ACC112 (cell line): ENCODE measurements at regions not wholly inside any gene's neighbourhood (a gene's known extent, or its start where the extent isn't known, plus 50 kb on each side); places are given as distances from the start of the nearest gene placed in this dataset.
"Not testable (repeated sequence)": the region's sequence is repeated elsewhere in the genome, so short reads cannot be mapped to it uniquely, and the experiment has no call there.

ENCODE experiments used
- H2AFZ ChIP-seq: fragments of 200-600 bp; sonication (generic); one replicate; pipeline ENCODE4 v1.6.0; 2017; ENCODE audit warnings: antibody characterized with exemption, low read length; ENCODE audit not compliant: unreplicated experiment
- H3K27ac ChIP-seq: fragments of 200-600 bp; sonication (generic); 2 replicates; pipeline ENCODE4 v1.5.1; 2014; ENCODE audit warnings: low read depth, mild to moderate bottlenecking, antibody characterized with exemption, low read length, moderate library complexity
- H3K27me3 ChIP-seq: fragments of 200-600 bp; sonication (generic); 2 replicates; pipeline ENCODE4 v1.6.1; 2014; ENCODE audit warnings: mild to moderate bottlenecking, antibody characterized with exemption, low read length, moderate library complexity, mixed read lengths; ENCODE audit not compliant: insufficient read depth
- H3K36me3 ChIP-seq: fragments of 200-600 bp; sonication (generic); 2 replicates; pipeline ENCODE4 v1.6.1; 2016; ENCODE audit warnings: mild to moderate bottlenecking, antibody characterized with exemption, low read length, moderate library complexity, mixed read lengths; ENCODE audit not compliant: insufficient read depth
- H3K4me1 ChIP-seq: fragments of 200-600 bp; sonication (generic); one replicate; pipeline ENCODE4 v1.6.1; 2016; ENCODE audit warnings: low read length, mixed read lengths; ENCODE audit not compliant: insufficient read depth, unreplicated experiment, control insufficient read depth
- H3K4me3 ChIP-seq: fragments of 200-600 bp; sonication (generic); 2 replicates; pipeline ENCODE4 v1.5.1; 2014; ENCODE audit warnings: mild to moderate bottlenecking, low read depth, low read length
- H3K79me2 ChIP-seq: fragments of 200-600 bp; sonication (generic); one replicate; pipeline ENCODE4 v1.6.0; 2016; ENCODE audit warnings: low read length; ENCODE audit not compliant: control insufficient read depth, unreplicated experiment, insufficient read depth

- no peak overlapping the region for H2AFZ ChIP-seq
- H3K27me3 ChIP-seq, result no peaks in the 10 kb centered on the region
- H3K27ac ChIP-seq, result no peak overlapping the region
- H3K4me1 ChIP-seq, result no peaks in the 10 kb centered on the region
- H3K36me3 ChIP-seq, result no peaks in the 10 kb centered on the region
- H3K4me3 ChIP-seq, result no peak overlapping the region
- no peaks in the 10 kb centered on the region for H3K79me2 ChIP-seq
Measured at GRCh38 chr9:85344901-85345300, 396.9 kb downstream of the AGTPBP1 start.

- H3K4me1 ChIP-seq, result no peaks in the 10 kb centered on the region
- H3K79me2 ChIP-seq, result no peaks in the 10 kb centered on the region
- H3K36me3 ChIP-seq, result no peaks in the 10 kb centered on the region
- no peak overlapping the region for H3K4me3 ChIP-seq
- H2AFZ ChIP-seq, result no peak overlapping the region
- no peak overlapping the region for H3K27ac ChIP-seq
- H3K27me3 ChIP-seq, result no peaks in the 10 kb centered on the region
Measured at GRCh38 chr9:85339338-85339737, 402.4 kb downstream of the AGTPBP1 start.

- H3K4me1 ChIP-seq, result no peaks in the 10 kb centered on the region
- H3K36me3 ChIP-seq, result no peaks in the 10 kb centered on the region
- H3K27me3 ChIP-seq, result no peaks in the 10 kb centered on the region
- H2AFZ ChIP-seq, result no peak overlapping the region
- no peak overlapping the region for H3K27ac ChIP-seq
- H3K79me2 ChIP-seq, result no peaks in the 10 kb centered on the region
- H3K4me3 ChIP-seq, result no peak overlapping the region
Measured at GRCh38 chr9:85334228-85334627, 407.5 kb downstream of the AGTPBP1 start.

- no peak overlapping the region for H3K4me3 ChIP-seq
- no peak overlapping the region for H2AFZ ChIP-seq
- H3K4me1 ChIP-seq, result no peaks in the 10 kb centered on the region
- H3K79me2 ChIP-seq, result no peaks in the 10 kb centered on the region
- no peaks in the 10 kb centered on the region for H3K36me3 ChIP-seq
- H3K27me3 ChIP-seq, result no peaks in the 10 kb centered on the region
- H3K27ac ChIP-seq, result no peak overlapping the region
Measured at GRCh38 chr9:85332487-85332886, 409.3 kb downstream of the AGTPBP1 start.

- Histone ChIP-seq H3K79me2 (no peaks in the 10 kb centered on the region), H3K4me1 (no peaks in the 10 kb centered on the region), H3K4me3 (no peak overlapping the region), H3K27me3 (no peaks in the 10 kb centered on the region), H2AFZ (no peak overlapping the region), H3K27ac (no peak overlapping the region), H3K36me3 (no peaks in the 10 kb centered on the region)
Measured at GRCh38 chr9:85331626-85332025, 410.1 kb downstream of the AGTPBP1 start.

- H3K27me3 ChIP-seq, result no peaks in the 10 kb centered on the region
- H3K27ac ChIP-seq, result no peak overlapping the region
Measured at GRCh38 chr9:85322592-85322991, 419.2 kb downstream of the AGTPBP1 start.

GRCh38 chr9:85321561-85321960 is 420.2 kb downstream of the AGTPBP1 start:
- Histone ChIP-seq H3K36me3 (no peaks in the 10 kb centered on the region), H3K4me1 (no peaks in the 10 kb centered on the region), H3K79me2 (no peaks in the 10 kb centered on the region), H2AFZ (no peak overlapping the region), H3K27me3 (no peaks in the 10 kb centered on the region), H3K4me3 (no peak overlapping the region), H3K27ac (no peak overlapping the region)

More at GRCh38 chr9:85322592-85322991, 419.2 kb downstream of the AGTPBP1 start:
- no peak overlapping the region for H3K4me3 ChIP-seq
- no peak overlapping the region for H2AFZ ChIP-seq
- H3K79me2 ChIP-seq, result no peaks in the 10 kb centered on the region
- no peaks in the 10 kb centered on the region for H3K4me1 ChIP-seq
- no peaks in the 10 kb centered on the region for H3K36me3 ChIP-seq

GRCh38 chr9:85319936-85320656 is 421.7 kb downstream of the AGTPBP1 start:
- Histone ChIP-seq H3K4me3 (no peak overlapping the region), H3K27me3 (no peaks in the 10 kb centered on the region), H3K79me2 (no peaks in the 10 kb centered on the region), H3K4me1 (no peaks in the 10 kb centered on the region), H2AFZ (no peak overlapping the region), H3K36me3 (no peaks in the 10 kb centered on the region), H3K27ac (no peak overlapping the region)

GRCh38 chr9:85315535-85315934 is 426.2 kb downstream of the AGTPBP1 start:
- not testable (repeated sequence) for H3K79me2 ChIP-seq, H3K4me3 ChIP-seq, H3K4me1 ChIP-seq, H3K36me3 ChIP-seq, H2AFZ ChIP-seq, H3K27me3 ChIP-seq, H3K27ac ChIP-seq

GRCh38 chr9:85310573-85310972 is 431.2 kb downstream of the AGTPBP1 start:
- H2AFZ ChIP-seq, result no peak overlapping the region
- H3K79me2 ChIP-seq, result no peaks in the 10 kb centered on the region
- H3K27ac ChIP-seq, result no peak overlapping the region
- no peak overlapping the region for H3K4me3 ChIP-seq
- no peaks in the 10 kb centered on the region for H3K27me3 ChIP-seq
- no peaks in the 10 kb centered on the region for H3K4me1 ChIP-seq
- H3K36me3 ChIP-seq, result no peaks in the 10 kb centered on the region

- Histone ChIP-seq H3K27me3 (no peaks in the 10 kb centered on the region; the same call in 1 of the 2 replicates), H2AFZ (no peak overlapping the region), H3K79me2 (no peaks in the 10 kb centered on the region), H3K36me3 (no peaks in the 10 kb centered on the region), H3K27ac (no peak overlapping the region), H3K4me1 (no peaks in the 10 kb centered on the region), H3K4me3 (no peak overlapping the region)
Measured at GRCh38 chr9:85303757-85304134, 438.0 kb downstream of the AGTPBP1 start.
